ENCODE measurements at regions not wholly inside any gene's neighbourhood (a gene's known extent, or its start where the extent isn't known, plus 50 kb on each side); places are given as distances from the start of the nearest gene placed in this dataset.

DNA sequence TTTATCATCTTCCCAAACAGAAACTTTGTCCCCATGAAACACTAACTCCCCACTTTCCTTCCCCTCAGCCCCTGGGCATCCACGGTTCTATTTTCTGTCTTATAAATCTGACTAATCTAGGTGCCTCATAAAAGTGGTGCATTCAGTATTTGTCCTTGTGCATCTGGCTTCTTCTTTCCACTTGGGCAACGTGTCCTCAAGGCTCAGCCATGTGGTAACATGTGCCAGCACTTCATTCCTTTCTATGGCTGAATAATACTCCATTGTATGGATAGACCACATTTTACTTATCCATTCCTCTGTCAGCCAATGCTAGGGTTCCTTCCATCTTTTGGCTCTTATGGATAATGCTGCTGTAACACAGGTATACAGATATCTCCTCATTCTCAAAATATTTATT is 305.0 kb upstream of the RUNX1 start:
- no peak for TF ChIP-seq POLR2A (IDR thresholded peaks at IDR 0.05)
- TF ChIP-seq, protein P1, sequence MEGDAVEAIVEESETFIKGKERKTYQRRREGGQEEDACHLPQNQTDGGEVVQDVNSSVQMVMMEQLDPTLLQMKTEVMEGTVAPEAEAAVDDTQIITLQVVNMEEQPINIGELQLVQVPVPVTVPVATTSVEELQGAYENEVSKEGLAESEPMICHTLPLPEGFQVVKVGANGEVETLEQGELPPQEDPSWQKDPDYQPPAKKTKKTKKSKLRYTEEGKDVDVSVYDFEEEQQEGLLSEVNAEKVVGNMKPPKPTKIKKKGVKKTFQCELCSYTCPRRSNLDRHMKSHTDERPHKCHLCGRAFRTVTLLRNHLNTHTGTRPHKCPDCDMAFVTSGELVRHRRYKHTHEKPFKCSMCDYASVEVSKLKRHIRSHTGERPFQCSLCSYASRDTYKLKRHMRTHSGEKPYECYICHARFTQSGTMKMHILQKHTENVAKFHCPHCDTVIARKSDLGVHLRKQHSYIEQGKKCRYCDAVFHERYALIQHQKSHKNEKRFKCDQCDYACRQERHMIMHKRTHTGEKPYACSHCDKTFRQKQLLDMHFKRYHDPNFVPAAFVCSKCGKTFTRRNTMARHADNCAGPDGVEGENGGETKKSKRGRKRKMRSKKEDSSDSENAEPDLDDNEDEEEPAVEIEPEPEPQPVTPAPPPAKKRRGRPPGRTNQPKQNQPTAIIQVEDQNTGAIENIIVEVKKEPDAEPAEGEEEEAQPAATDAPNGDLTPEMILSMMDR (IDR thresholded peaks at IDR 0.05 in 8 of 11, conservative IDR thresholded peaks at IDR 0.05 in 3 of 11): no peak
- no peak for TF ChIP-seq POLR2AphosphoS5 (IDR thresholded peaks at IDR 0.05)

Measured in spleen (tissue), 7 donors.